Smooth muscle cell (in vitro differentiated cells): ENCODE measurements at regions not wholly inside any gene's neighbourhood (a gene's known extent, or its start where the extent isn't known, plus 50 kb on each side); places are given as distances from the start of the nearest gene placed in this dataset.
"Not testable (repeated sequence)": the region's sequence is repeated elsewhere in the genome, so short reads cannot be mapped to it uniquely, and the experiment has no call there.

Experiments
- DNase-seq: peaks from one replicate; lab custom pipeline; 2025; ENCODE audit not compliant: unreplicated experiment; lab: John Stamatoyannopoulos, UW
- H2AFZ ChIP-seq: fragments of 200-600 bp; sonication (generic); 2 replicates; pipeline ENCODE4 v1.6.0; 2016; ENCODE audit warnings: antibody characterized with exemption, low read depth, mild to moderate bottlenecking
- H3F3A ChIP-seq: fragments of 200-600 bp; sonication (generic); 2 replicates; pipeline ENCODE4 v1.6.0; 2017; ENCODE audit warnings: antibody characterized with exemption, low read depth
- H3K27ac ChIP-seq: fragments of 200-600 bp; sonication (generic); 2 replicates; pipeline ENCODE4 v1.5.1; 2016; ENCODE audit warnings: low read depth, mild to moderate bottlenecking
- H3K27me3 ChIP-seq: fragments of 200-600 bp; sonication (generic); 2 replicates; pipeline ENCODE4 v1.6.1; 2016; ENCODE audit warnings: low read depth, mild to moderate bottlenecking
- H3K36me3 ChIP-seq: fragments of 200-600 bp; sonication (generic); 2 replicates; pipeline ENCODE4 v1.5.1; 2016; ENCODE audit warnings: low read depth
- H3K4me1 ChIP-seq: fragments of 200-600 bp; sonication (generic); 2 replicates; pipeline ENCODE4 v1.5.1; 2016; ENCODE audit warnings: low read depth
- H3K4me2 ChIP-seq: fragments of 200-600 bp; sonication (generic); 2 replicates; pipeline ENCODE4 v1.6.0; 2016; ENCODE audit warnings: mild to moderate bottlenecking
- H3K4me3 ChIP-seq: fragments of 200-600 bp; sonication (generic); 2 replicates; pipeline ENCODE4 v1.5.1; 2016; ENCODE audit warnings: mild to moderate bottlenecking
- H3K79me2 ChIP-seq: fragments of 200-600 bp; sonication (generic); 2 replicates; pipeline ENCODE4 v1.6.0; 2016; ENCODE audit warnings: low read depth, mild to moderate bottlenecking
- H3K9ac ChIP-seq: fragments of 200-600 bp; sonication (generic); 2 replicates; pipeline ENCODE4 v1.6.0; 2016; ENCODE audit warnings: low read depth
- H3K9me3 ChIP-seq: fragments of 200-600 bp; sonication (generic); replicated peaks from 2 replicates; pipeline ENCODE4 v1.5.1; 2016; ENCODE audit warnings: low read depth
- H4K20me1 ChIP-seq: fragments of 200-600 bp; sonication (generic); 2 replicates; pipeline ENCODE4 v1.6.0; 2016; ENCODE audit warnings: low read depth
- WGBS: methylation state at CpG from one replicate; pipeline ENCODE4 v1.1.7; 2016; ENCODE audit warnings: low lambda C conversion rate; 5-methylcytosine and 5-hydroxymethylcytosine counted together
- TF ChIP-seq, protein P1 (sequence below): fragments of 200-600 bp; sonication (generic); IDR thresholded peaks from 2 replicates; pipeline ENCODE4 v1.5.1; 2017; ENCODE audit warnings: borderline replicate concordance, mild to moderate bottlenecking, antibody characterized with exemption; ENCODE audit not compliant: insufficient read depth, poor library complexity, severe bottlenecking

DNA sequence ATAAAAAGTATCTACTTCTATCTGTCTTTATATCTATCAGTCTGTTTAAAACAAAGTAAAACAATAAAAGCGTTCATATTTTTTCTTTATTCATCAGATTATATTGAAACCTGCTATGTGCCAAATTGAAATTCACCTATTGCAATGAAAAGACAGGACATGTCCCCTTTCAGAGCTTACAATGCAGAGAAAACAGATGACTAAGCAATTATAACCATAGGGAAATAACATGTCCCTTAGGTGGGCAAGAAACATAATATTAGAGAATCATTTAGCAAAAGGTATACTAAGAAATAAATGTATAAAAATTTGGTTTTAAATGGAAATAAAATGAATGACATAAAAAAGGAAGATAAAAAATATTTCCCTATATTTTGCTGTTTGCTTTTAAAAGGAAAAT is 1421.3 kb downstream of the FSCB start:
- H3K9ac ChIP-seq = no peak overlapping the region
- no peaks in the 10 kb centered on the region for H3K36me3 ChIP-seq
- H4K20me1 ChIP-seq = no peaks in the 10 kb centered on the region
- H3F3A ChIP-seq = no peaks in the 10 kb centered on the region
- 85% methylated on average over 1 of the region's 1 CpG for WGBS
- TF ChIP-seq, protein P1, sequence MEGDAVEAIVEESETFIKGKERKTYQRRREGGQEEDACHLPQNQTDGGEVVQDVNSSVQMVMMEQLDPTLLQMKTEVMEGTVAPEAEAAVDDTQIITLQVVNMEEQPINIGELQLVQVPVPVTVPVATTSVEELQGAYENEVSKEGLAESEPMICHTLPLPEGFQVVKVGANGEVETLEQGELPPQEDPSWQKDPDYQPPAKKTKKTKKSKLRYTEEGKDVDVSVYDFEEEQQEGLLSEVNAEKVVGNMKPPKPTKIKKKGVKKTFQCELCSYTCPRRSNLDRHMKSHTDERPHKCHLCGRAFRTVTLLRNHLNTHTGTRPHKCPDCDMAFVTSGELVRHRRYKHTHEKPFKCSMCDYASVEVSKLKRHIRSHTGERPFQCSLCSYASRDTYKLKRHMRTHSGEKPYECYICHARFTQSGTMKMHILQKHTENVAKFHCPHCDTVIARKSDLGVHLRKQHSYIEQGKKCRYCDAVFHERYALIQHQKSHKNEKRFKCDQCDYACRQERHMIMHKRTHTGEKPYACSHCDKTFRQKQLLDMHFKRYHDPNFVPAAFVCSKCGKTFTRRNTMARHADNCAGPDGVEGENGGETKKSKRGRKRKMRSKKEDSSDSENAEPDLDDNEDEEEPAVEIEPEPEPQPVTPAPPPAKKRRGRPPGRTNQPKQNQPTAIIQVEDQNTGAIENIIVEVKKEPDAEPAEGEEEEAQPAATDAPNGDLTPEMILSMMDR = no peak
- no peak overlapping the region for H3K4me3 ChIP-seq
- no peaks in the 10 kb centered on the region for H3K9me3 ChIP-seq
- H3K4me2 ChIP-seq = no peak overlapping the region
- H3K4me1 ChIP-seq = no peaks in the 10 kb centered on the region
- no peak overlapping the region for H2AFZ ChIP-seq
- no peaks in the 10 kb centered on the region for H3K27me3 ChIP-seq
- no peaks in the 10 kb centered on the region for H3K79me2 ChIP-seq
- H3K27ac ChIP-seq = no peak overlapping the region
- DNase-seq = no peak

DNA sequence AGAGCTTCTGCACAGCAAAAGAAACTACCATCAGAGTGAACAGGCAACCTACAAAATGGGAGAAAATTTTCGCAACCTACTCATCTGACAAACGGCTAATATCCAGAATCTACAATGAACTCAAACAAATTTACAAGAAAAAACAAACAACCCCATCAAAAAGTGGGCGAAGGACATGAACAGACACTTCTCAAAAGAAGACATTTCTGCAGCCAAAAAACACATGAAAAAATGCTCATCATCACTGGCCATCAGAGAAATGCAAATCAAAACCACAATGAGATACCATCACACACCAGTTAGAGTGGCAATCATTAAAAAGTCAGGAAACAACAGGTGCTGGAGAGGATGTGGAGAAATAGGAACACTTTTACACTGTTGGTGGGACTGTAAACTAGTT is 1439.7 kb downstream of the FSCB start:
- not testable (repeated sequence) for H3K9ac ChIP-seq, H3K4me1 ChIP-seq

DNA sequence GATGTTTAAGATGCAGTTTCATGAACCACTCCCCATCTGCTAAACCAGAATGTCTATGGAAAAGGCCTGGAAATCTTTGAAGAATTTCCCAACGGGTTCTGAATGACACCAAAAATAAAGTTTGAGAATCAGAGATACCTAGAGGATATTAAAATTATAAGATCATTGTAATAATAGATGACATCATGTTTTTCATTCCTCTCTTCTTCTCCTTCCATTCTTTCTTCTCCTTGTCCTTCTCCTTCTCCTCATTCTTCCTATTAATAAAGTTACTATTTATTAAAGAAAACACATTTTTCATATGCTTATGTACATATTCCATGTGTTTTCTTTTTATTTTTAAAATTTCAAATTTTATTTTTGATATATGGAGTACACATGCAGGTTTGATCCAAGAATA is 1449.4 kb downstream of the LRFN5 start:
- H3K4me1 ChIP-seq = no peaks in the 10 kb centered on the region
- H3K4me2 ChIP-seq = no peak overlapping the region
- 73% methylated on average over 1 of the region's 1 CpG for WGBS
- H3K4me3 ChIP-seq = no peak overlapping the region
- no peaks in the 10 kb centered on the region for H4K20me1 ChIP-seq
- H2AFZ ChIP-seq = no peak overlapping the region
- DNase-seq = no peak
- no peaks in the 10 kb centered on the region for H3K79me2 ChIP-seq
- H3K9me3 ChIP-seq = no peaks in the 10 kb centered on the region
- no peak overlapping the region for H3K9ac ChIP-seq
- H3K36me3 ChIP-seq = no peaks in the 10 kb centered on the region
- H3K27ac ChIP-seq = no peak overlapping the region
- no peaks in the 10 kb centered on the region for H3K27me3 ChIP-seq
- TF ChIP-seq, protein P1 = no peak
- no peaks in the 10 kb centered on the region for H3F3A ChIP-seq

More for the DNA sequence above, 1439.7 kb downstream of the FSCB start:
- not testable (repeated sequence) for H2AFZ ChIP-seq, H3K79me2 ChIP-seq, H3K4me2 ChIP-seq, H3K27ac ChIP-seq, H3K27me3 ChIP-seq, H4K20me1 ChIP-seq, H3K36me3 ChIP-seq, DNase-seq, H3K9me3 ChIP-seq, H3F3A ChIP-seq, H3K4me3 ChIP-seq
- 74% methylated on average over 3 of the region's 3 CpGs for WGBS

DNA sequence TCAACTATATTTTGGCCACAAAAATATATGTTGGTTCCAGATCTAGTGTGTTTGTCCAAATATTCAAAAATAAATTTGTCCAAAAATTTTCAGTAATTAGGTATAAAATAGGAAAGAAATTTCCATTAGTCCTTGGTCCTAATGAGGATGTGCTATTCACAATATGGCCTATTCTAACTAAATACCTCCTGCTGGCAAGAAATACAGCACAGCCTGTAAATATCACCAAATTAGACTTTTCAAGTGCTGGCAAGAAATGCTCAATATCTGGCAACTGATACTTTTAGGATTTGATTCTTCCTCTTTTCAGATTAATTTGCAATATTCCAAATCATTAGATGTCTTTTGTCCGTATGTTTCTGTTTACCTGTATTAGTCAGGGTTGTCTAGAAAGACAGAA is 1446.2 kb downstream of the LRFN5 start:
- Histone ChIP-seq H3K36me3 (no peaks in the 10 kb centered on the region), H3K4me1 (no peaks in the 10 kb centered on the region), H3K79me2 (no peaks in the 10 kb centered on the region), H3K4me2 (no peak overlapping the region), H2AFZ (no peak overlapping the region), H3K9ac (no peak overlapping the region), H3K27ac (no peak overlapping the region), H4K20me1 (no peaks in the 10 kb centered on the region), H3F3A (no peaks in the 10 kb centered on the region), H3K4me3 (no peak overlapping the region), H3K9me3 (no peaks in the 10 kb centered on the region), H3K27me3 (no peaks in the 10 kb centered on the region)
- DNase-seq = no peak
- TF ChIP-seq, protein P1 = no peak
- WGBS = 92% methylated on average over 1 of the region's 1 CpG
